ENCODE measurements at regions not wholly inside any gene's neighbourhood (a gene's known extent, or its start where the extent isn't known, plus 50 kb on each side); places are given as distances from the start of the nearest gene placed in this dataset.
A peak's percentile ranks its signal among the peaks of the same experiment; 100 is the strongest.
"Not testable (repeated sequence)": the region's sequence is repeated elsewhere in the genome, so short reads cannot be mapped to it uniquely, and the experiment has no call there.

DNA sequence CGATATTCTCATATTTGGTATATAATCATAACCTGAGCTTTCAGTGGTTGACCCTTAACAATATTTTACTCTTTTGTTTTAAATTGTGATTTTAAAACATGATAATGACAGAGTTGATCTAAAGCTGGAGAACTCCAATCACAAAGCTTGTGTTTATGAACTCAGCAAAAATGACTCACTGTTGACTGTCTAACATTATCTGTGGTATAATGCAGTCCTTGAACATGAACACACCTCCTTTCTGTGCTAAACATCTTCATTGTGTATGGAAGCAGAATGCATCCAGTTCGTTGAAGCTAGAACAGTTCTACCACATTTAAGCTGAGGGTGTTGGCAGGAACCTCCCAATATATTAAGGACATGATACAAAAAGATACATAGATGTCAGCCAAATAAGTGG lies 1030.2 kb upstream of the SEMA6A start:
- no peak for FAIRE-seq
- no peak for DNase-seq (ENCODE audit: insufficient read length, low spot score)

DNA sequence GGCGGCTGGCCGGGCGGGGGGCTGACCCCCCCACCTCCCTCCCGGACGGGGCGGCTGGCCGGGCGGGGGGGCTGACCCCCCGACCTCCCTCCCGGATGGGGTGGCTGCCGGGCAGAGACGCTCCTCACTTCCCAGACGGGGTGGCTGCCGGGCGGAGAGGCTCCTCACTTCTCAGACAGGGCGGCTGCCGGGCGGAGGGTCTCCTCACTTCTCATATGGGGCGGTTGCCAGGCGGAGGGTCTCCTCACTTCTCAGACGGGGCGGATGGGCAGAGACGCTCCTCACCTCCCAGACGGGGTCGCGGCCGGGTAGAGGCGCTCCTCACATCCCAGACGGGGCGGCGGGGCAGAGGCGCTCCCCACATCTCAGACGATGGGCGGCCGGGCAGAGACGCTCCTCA lies 1025.2 kb upstream of the SEMA6A start:
- not testable (repeated sequence) for DNase-seq (ENCODE audit: insufficient read length, low spot score); FAIRE-seq

DNA sequence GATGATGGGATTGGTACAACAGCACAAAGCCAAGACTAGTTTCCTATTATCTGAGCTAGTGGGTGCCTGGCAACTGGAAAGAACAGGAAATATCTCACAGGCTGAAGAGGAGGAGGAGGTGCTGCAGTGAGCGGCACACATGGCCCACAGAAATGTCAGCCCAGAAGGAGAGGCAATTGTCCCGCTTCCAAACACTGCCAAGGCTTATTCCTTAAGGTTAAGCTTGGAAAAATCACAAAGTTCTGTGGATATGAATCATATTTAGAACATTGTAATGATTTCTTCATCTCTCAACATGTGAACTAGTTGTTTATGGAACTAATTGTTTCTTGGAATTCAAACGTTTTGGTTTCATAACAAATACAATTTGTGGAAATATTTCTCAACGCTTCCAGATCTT lies 1019.5 kb upstream of the SEMA6A start:
- DNase-seq (ENCODE audit: insufficient read length, low spot score) (no peak), FAIRE-seq (no peak)

DNA sequence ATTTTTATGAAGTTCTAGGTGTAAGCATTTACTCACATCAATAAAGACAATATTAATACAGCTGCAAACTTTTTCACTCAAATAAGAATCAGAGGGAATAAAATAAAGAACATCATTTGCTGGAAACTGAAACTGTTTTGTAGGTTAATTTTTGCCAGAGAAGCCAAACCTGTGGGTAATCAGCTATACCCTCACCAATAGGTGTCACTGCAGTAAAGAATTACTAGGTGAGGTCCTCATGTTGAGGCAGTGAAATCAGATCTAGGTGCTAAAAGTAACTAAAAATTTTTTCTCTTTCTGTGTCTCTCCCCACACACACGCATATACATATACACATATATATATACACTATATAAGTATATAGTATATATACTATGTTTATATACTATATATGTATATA lies 1016.3 kb upstream of the SEMA6A start:
- DNase-seq (ENCODE audit: insufficient read length, low spot score) = peak; percentile 1
- no peak for FAIRE-seq

DNA sequence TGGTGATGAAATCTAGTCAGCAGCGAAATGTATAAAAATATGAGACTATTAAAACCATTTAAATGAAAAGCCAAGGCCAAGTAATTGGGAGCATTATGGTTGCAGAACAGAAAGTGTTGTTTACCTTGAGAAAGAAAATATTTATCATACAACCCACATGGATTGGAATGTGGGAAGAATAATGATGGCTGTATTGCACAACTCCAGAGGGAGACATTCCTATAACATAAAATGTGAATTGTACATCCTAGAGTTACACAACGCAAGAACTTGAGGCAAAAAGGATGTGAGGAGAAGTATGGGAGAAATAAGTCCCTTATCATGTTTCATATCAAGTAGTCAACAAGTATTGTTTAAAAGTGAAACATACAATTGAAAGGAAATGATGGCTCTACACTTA lies 1014.0 kb upstream of the SEMA6A start:
- no peak for DNase-seq (ENCODE audit: insufficient read length, low spot score)

DNA sequence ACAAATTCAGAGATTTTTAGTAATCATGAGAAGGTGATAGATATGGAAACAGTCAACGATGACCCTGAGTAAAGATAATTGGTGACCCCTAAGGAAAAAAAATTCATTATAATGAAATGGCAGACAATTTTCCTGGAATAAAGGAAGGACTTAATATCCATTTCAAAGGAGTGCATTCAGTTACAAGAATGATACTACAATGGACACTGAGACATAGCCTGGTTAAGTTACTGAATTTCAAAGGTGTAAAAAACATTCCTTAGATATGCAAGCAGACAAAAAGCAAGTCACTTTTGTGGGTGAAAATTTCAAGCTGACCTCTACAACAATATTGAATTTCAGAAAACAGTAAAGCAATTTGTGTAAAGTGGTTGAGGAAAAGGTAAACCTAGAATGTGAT lies 1012.5 kb upstream of the SEMA6A start:
- FAIRE-seq (no peak), DNase-seq (ENCODE audit: insufficient read length, low spot score) (no peak)

More for the DNA sequence above, 1014.0 kb upstream of the SEMA6A start:
- no peak for FAIRE-seq

DNA sequence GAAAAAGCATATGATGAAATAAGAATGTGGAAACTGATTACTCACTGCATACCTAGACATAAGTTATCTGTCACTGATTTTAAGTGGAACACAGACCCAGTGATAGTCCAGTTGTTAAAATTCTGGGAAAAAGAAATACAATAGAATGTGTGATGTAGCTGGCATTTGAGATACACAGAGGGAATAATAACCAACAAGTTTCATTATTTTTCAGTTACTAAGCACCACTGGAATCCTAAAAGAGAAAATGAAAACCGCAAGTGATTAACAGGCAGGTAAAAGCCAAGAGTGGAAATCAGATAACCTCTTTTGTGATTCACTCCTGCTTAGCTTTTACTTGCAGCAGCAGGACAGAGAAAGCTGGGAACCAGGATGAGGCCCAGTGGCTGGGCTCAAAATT lies 994.0 kb upstream of the SEMA6A start:
- FAIRE-seq (no peak), DNase-seq (ENCODE audit: insufficient read length, low spot score) (no peak)

DNA sequence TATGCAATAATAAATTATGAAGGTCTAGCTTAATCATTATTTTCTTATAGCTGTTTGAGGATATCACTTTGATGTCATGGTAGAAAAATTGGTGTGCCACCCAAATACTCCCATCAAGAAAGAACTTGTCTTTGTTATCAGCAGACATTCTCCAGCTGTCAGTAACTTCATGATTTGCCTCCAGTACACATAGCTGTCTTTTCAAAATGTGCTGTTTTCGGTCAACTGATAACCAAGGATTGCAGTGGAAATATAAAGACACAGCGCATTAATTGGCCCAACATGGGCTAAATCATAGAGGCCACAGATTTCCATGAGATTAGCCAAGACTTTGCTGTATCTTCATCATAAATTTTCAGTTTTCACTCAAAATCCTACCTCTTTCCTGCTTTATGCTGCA lies 993.5 kb upstream of the SEMA6A start:
- DNase-seq (ENCODE audit: insufficient read length, low spot score) = no peak
- no peak for FAIRE-seq

DNA sequence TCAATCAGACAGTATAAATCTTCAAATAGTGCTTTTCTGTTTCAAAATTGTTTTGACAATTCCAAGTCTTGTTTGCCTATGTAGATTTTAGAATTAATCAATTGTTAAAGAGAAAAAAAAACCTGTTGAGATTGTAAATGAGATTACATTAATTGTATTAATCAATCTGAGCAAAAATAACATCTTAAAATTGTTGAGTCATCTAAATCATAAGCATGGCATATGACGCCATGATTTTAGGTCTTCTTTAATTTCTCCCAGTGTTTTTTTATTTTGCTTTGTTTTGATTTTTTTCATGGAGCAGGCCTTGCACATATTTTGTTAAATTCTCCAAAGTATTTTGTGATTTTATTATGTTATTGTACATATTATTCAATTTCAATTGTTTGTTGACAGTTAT lies 988.0 kb upstream of the SEMA6A start:
- FAIRE-seq = no peak
- DNase-seq (ENCODE audit: insufficient read length, low spot score) = no peak

DNA sequence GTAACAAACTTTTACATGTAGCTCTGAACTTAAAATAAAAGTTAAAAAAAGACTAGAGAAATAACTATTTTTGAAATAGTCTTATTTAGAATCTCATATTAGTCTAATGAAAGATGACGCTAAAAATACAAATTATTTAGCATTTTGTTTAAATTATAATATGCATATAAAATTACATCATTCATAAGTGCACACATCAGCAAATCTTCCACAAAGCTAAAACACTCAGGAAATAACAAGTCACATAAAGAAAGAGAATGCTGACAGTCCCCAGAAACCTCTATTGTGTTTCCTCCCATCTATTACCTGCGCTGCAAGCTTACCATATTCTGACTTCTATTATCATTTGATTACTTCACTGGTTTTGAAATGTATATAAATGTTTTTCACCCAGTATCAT lies 986.9 kb upstream of the SEMA6A start:
- FAIRE-seq (no peak), DNase-seq (ENCODE audit: insufficient read length, low spot score) (no peak)

DNA sequence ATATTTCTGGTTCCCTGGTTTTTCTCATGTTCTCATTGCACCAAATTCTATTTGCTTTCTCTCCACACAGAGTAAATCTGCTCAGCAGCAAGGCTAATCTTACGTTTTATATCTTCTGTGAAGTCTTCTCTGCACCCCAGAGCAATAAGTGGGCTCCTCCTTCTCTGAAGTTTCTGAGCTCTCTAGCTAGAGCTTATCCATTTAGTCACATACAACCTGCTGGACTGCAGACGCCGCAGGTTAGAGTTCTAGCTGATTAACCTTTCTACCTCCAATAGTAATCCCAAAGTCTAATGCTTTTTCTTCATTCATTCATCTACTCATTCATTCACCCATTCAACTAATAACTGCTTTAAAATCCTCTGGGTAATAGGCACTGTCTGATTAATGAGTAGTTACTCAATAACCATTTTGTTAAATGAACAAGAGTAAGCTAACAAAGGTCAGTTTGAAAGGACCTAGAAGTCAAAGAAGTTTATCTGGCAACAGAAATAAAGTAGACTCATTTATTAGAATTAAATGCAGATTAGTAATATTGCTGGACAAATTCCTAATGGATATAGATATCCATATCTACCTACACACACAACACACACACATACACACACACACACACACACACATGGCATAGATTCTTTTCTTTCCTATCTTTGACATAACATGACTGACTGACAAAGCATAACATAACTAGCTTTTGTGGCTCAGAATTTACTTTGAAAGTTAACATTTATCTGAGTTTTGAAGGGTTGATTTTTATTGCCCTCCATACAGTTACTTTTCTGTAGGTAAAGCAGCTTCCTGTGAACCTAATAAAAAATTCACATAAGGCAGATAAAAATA lies 984.6 kb upstream of the SEMA6A start:
- FAIRE-seq = no peak

DNA sequence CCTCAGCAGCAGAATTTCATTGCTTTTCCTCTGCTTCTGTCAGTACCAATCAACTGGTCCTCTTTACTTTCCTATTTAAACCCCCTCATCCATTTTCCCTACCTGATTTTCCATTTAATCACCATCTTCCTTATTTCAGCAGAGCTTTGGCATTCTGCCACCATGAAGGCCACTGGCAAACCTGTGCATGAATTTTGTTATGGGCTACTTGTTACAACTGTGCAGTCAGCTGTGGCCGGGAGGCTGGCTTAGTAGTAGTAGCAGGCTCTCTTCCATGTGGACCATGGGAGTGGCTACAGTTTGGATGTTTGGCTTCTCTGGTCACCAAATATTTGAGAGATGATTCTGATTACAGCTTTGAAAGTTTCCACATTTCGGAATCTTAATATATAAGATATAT lies 976.6 kb upstream of the SEMA6A start:
- FAIRE-seq = no peak
- no peak for DNase-seq (ENCODE audit: insufficient read length, low spot score)

More for the DNA sequence above, 984.6 kb upstream of the SEMA6A start:
- DNase-seq (ENCODE audit: insufficient read length, low spot score) = no peak

DNA sequence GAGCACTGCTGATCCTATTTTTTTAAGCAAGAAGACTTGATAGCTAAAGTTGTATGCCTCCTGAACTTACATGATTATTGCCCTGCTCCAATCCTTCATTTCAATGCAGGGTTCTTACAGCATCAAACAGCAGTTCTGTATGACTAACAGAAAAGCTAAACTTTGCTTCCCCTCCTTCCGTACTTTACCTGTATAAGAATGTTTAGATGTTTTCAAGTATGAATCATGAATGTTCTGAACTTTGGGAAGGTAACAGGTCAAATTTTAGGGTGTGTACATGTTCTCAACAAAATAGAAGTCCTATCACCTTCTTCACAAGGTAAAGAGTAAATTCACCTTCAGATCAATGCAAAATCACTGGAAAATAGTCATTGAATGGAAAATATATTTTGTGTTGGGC lies 972.6 kb upstream of the SEMA6A start:
- FAIRE-seq (no peak), DNase-seq (ENCODE audit: insufficient read length, low spot score) (no peak)

DNA sequence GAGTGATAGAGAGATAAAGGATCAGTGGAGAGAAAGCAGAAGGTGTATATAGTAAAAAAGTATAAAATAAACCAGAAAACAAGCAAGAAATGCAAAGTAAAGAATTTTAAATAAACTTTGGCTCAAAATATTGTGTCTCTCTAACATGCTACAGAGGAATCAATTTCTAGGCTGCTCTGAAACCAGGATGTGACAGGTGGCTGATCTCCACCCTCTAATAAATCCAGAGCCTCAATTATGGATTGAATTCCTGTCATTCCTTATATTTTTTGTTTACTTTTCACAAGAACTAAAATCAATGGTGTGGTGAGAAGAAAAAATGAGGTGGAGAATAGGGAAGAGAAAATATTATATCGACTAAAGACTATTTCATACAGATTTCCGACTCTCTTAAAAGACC lies 965.1 kb upstream of the SEMA6A start:
- DNase-seq (ENCODE audit: insufficient read length, low spot score) (no peak), FAIRE-seq (no peak)

DNA sequence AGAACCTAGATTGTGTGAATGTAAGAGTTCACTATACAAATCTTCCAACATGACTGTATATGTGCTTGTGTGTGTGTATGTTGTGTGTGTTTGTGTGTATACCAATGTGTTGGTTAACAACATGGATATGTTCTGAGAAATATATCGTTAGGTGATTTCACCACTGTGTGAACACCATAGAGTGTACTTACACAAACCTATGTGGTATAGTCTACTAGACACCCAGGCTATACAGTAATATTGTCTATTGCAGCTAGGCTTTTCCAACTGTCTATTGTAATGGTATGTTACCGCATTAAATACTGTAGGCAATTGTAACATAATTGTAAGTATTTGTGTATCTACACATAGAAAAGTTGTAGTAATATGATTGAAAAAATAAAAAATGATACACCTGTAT lies 959.2 kb upstream of the SEMA6A start:
- DNase-seq (ENCODE audit: insufficient read length, low spot score) = no peak
- FAIRE-seq = no peak

DNA sequence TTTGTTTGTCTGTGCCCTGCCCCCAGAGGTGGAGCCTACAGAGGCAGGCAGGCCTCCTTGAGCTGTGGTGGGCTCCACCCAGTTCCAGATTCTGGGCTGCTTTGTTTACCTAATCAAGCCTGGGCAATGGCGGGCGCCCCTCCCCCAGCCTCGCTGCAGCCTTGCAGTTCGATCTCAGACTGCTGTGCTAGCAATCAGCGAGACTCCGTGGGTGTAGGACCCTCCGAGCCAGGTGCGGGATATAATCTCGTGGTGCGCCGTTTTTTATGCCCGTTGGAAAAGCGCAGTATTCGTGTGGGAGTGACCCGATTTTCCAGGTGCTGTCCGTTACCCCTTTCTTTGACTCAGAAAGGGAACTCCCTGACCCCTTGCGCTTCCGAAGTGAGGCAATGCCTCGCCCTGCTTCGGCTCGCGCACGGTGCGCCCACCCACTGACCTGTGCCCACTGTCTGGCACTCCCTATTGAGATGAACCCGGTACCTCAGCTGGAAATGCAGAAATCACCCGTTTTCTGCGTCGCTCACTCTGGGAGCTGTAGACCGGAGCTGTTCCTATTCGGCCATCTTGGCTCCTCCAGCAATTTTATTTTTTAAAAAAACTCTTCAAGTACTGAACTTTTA lies 958.5 kb upstream of the SEMA6A start:
- DNase-seq (ENCODE audit: insufficient read length, low spot score); FAIRE-seq: not testable (repeated sequence)

DNA sequence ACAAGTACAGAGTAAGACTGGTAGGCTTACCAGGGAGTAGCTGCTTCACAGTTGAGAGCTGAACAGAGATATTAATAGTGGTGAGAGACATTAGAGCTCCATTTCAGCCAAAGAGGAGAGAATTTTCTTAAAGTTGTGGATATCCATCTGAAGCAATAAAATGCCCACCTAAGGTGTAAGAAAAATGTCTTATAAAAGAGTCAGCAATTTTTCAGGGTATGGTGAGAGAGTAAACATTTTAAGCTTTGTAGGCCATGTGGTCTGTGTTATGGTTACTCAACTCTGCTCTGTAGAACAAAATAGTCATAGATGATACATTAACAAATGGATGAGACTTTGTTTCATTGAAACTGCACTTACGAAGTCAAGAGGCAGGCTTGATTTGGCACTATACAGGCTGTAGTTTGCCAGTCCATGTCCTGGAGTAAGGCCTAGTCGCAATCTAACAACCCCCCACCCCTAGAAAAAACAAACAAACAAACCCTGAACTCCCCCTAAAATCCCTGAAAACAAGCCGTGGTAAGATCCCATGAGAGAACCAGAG lies 945.4 kb upstream of the SEMA6A start:
- DNase-seq (ENCODE audit: insufficient read length, low spot score) (no peak), FAIRE-seq (no peak)

DNA sequence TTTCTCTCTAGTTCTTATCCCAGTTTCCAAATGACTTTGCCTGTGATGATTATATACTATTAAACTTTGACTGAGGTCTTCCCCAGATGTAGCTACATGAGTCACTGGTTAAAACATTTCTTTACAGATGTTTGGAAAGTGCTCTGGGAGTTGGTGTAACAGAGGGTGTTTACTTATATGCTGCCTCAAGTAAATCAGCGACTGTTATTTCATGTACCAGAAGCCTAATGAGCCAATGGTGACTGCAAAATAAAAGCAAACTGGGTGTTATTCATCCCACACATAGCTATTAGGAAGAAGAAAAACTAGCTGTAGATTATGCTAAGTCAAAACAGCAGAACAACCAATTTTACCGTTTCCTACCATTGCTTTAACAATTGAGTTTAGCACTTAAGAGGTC lies 929.7 kb upstream of the SEMA6A start:
- FAIRE-seq = no peak

DNA sequence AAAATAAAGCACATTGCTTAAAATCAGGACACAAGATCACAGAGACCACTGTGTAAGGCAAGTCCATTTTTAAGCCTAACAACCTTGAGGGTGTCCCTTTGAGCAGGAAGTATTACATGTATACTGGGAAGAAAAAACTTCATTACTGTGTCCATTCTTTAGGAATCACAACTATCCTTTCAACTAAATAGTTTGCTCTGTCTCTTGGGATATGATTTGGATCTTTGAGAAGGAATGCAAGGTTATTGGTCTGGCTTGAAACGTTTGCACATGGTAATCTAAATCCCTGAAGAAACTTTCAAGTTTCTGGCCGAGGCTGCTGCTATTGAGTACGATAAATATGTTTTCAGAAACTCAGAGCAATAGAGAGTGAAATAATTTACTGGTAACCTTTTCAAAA lies 923.0 kb upstream of the SEMA6A start:
- FAIRE-seq (no peak), DNase-seq (ENCODE audit: insufficient read length, low spot score) (no peak)

More for the DNA sequence above, 929.7 kb upstream of the SEMA6A start:
- DNase-seq (ENCODE audit: insufficient read length, low spot score) = no peak

DNA sequence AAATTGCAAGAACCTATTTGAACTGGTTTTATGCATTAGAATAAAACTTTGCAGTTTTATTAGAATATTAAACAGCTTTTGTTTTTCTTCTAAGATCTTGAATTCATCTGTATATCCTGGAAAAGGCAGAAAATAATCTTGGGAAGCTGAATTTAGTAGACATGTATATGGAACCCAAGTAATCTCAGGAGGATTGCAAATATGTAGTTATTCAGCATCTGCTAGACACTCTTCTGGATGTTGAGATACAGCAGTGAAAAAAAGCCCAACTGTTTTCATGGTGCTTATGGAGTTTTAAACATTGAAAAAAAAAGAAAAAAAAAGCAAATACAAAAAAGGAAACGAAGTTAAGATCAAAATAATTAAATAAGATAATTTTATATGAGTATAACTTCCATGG lies 922.2 kb upstream of the SEMA6A start:
- no peak for FAIRE-seq

DNA sequence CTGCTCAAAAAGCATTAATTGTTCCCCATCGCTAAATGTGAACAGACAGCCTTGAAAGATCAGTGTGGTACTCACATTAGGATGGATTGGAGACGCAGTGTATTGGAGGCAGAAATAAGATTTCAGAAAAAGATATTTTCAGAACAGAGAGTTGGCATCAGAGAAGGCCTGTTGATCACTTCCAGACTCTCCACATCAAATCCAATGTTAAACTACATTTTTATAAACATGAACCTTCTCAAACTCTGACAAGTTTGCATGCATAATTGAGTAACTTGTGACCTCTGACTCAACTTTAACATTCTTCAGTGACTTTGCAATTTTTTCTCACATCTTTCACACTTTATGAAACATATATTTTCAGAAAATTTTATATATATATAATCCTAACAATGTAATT lies 919.6 kb upstream of the SEMA6A start:
- no peak for FAIRE-seq
- no peak for DNase-seq (ENCODE audit: insufficient read length, low spot score)

More for the DNA sequence above, 922.2 kb upstream of the SEMA6A start:
- no peak for DNase-seq (ENCODE audit: insufficient read length, low spot score)

DNA sequence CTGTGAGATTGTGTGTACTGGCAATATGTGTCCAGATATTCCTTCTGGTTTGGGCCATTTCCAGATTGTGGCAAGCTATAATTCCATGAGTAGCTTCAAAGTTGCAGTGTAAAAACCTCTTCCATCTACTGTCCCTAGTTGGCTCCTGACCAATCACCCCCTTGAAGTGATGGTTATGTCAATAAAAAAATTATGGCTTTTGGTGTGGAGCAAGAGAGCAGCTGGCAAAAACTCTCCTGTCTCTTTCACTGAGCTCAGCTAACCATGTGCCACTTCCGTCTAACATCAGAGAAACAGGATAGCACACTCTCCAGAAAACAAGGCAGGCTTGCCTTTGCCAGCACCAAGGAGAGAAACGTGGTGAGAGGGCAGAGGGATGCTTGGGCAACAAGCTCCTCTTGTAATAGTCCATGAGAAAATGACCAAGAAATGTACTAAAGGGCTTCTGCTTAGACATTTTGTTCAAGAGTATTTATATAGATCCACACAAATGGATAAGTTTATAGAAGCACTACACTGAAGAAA lies 914.4 kb upstream of the SEMA6A start:
- DNase-seq (ENCODE audit: insufficient read length, low spot score) (no peak), FAIRE-seq (no peak)
